ENCODE measurements at regions not wholly inside any gene's neighbourhood (a gene's known extent, or its start where the extent isn't known, plus 50 kb on each side); places are given as distances from the start of the nearest gene placed in this dataset.

DNA sequence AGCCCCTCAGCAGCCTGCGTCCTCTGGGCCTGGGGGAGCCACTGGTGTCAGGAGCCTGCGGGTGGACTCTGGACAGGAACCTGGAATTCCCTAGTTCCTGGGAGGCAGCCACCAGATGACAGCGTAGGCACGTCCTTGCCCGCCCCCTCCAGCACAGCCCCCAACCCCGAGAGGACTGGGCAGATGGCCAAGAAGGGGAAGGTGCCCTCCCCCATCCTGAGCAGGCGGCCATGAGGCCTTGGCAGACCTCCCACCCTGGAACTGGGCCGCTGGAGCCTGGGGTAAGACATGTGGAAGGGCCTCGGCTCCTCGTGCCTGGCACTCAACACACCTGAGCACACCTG is 60.4 kb upstream of the FBRSL1 start:
- no peak for DNase-seq (ENCODE audit: low read depth, low spot score)
- no peak overlapping the region for H3K4me3 ChIP-seq (ENCODE audit: low read depth, low read length)
- ChIA-PET POLR2A (no interaction called here), CTCF (interaction anchor here (1.4 kb wide), 1 partner anchor 14 kb away, joined by 8 read pairs; no protein-coding TSS in a partner anchor)
- TF ChIP-seq CTCF (IDR thresholded peaks at IDR 0.05; ENCODE audit: insufficient read depth, low read length, missing control alignments) = no peak

DNA sequence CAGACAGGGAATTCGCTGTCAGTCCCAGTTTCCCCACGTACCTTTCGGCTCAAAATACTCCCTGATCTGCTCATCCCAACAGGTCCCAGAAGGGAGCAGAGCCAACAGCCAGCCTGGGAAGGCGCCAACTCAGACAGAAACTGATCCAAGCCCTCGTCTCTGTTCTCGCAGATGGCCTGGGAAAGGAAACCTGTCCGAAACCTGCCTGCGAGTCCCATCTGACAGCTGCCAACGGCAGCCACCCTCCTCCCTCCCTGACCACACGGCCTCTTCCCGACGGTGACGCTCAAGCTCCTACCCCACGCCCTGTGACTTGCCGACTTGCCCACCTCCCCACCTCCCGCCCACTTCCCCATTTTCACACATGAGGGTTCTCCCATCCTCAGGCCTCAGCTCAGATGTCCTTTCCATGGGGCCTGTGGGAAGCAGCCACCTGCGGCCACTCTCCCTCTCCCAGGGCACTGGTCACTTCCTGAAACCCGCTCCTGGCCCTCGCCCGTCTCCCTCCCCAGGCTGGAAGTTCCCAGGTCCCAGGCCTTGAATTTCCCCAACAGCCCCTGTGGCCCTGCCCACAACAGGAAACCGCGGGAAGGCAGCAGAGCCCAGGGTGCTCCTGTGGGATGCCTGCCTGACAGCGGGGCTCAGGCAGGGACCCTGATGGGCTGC is 60.9 kb upstream of the FBRSL1 start:
- TF ChIP-seq CTCF (IDR thresholded peaks at IDR 0.05; ENCODE audit: insufficient read depth, low read length, missing control alignments) = no peak
- DNase-seq (ENCODE audit: low read depth, low spot score) = no peak
- ChIA-PET POLR2A (no interaction called here), CTCF (interaction anchor here (2.1 kb wide), 1 partner anchor 276 kb away, joined by 4 read pairs; no protein-coding TSS in a partner anchor)
- no peak overlapping the region for H3K4me3 ChIP-seq (ENCODE audit: low read depth, low read length)

GRCh38 chr12:132427999-132428935 is 61.7 kb upstream of the FBRSL1 start:
- ChIA-PET CTCF (interaction anchor here (1.6 to 2.1 kb wide), 2 partner anchors 13 to 275 kb away, joined by 4 to 9 read pairs; no protein-coding TSS in a partner anchor), POLR2A (interaction anchor here (0.7 kb wide), 1 partner anchor 175 kb away, joined by 3 read pairs; no protein-coding TSS in a partner anchor)
- H3K4me3 ChIP-seq (ENCODE audit: low read depth, low read length) = no peak overlapping the region
- no peak for TF ChIP-seq CTCF (IDR thresholded peaks at IDR 0.05; ENCODE audit: insufficient read depth, low read length, missing control alignments)
- no peak for DNase-seq (ENCODE audit: low read depth, low spot score)

GRCh38 chr12:132427174-132427768 is 62.7 kb upstream of the FBRSL1 start:
- H3K4me3 ChIP-seq (ENCODE audit: low read depth, low read length) = no peak overlapping the region
- DNase-seq (ENCODE audit: low read depth, low spot score) = no peak
- ChIA-PET CTCF (interaction anchor here (1.6 to 2.1 kb wide), 2 partner anchors 12 to 274 kb away, joined by 4 to 9 read pairs; no protein-coding TSS in a partner anchor), POLR2A (interaction anchor here (0.7 kb wide), 1 partner anchor 176 kb away, joined by 3 read pairs; no protein-coding TSS in a partner anchor)
- no peak for TF ChIP-seq CTCF (IDR thresholded peaks at IDR 0.05; ENCODE audit: insufficient read depth, low read length, missing control alignments)

- POLR2A ChIA-PET = no interaction called here
- no peak for DNase-seq (ENCODE audit: low read depth, low spot score)
- CTCF ChIA-PET = interaction anchor here (1.6 kb wide), 1 partner anchor 11 kb away, joined by 6 read pairs; no protein-coding TSS in a partner anchor
- no peak overlapping the region for H3K4me3 ChIP-seq (ENCODE audit: low read depth, low read length)
- TF ChIP-seq CTCF (IDR thresholded peaks at IDR 0.05; ENCODE audit: insufficient read depth, low read length, missing control alignments) = no peak
Observed at GRCh38 chr12:132426349-132427173, 63.4 kb upstream of the FBRSL1 start.

Measured in AG04449 (cell line).